ENCODE measurements at regions not wholly inside any gene's neighbourhood (a gene's known extent, or its start where the extent isn't known, plus 50 kb on each side); places are given as distances from the start of the nearest gene placed in this dataset.

GRCh38 chr7:381211-382042, 91.5 kb downstream of the FOXL3 start:
- DNase-seq (ENCODE audit: low read depth in 2 of 2, low spot score in 1 of 2): peak; percentile 23 to 31

- DNase-seq (ENCODE audit: low read depth in 2 of 2, low spot score in 1 of 2): no peak
These were observed 92.1 kb downstream of the FOXL3 start for GRCh38 chr7:382043-382400.

GRCh38 chr7:386385-386784, 96.4 kb downstream of the FOXL3 start:
- DNase-seq (ENCODE audit: low read depth in 2 of 2, low spot score in 1 of 2): no peak

- no peak for DNase-seq (ENCODE audit: low read depth in 2 of 2, low spot score in 1 of 2)
These were observed 97.4 kb downstream of the FOXL3 start for GRCh38 chr7:387132-388022.

- no peak for DNase-seq (ENCODE audit: low read depth in 2 of 2, low spot score in 1 of 2)
These were observed 98.3 kb downstream of the FOXL3 start for GRCh38 chr7:388023-388960.

GRCh38 chr7:388961-389701, 99.2 kb downstream of the FOXL3 start:
- DNase-seq (ENCODE audit: low read depth in 2 of 2, low spot score in 1 of 2): no peak

GRCh38 chr7:389911-390601, 100.1 kb downstream of the FOXL3 start:
- DNase-seq (ENCODE audit: low read depth in 2 of 2, low spot score in 1 of 2): no peak

- DNase-seq (ENCODE audit: low read depth in 2 of 2, low spot score in 1 of 2): no peak
These were observed 100.9 kb downstream of the FOXL3 start for GRCh38 chr7:390761-391410.

GRCh38 chr7:391411-391951, 101.5 kb downstream of the FOXL3 start:
- DNase-seq (ENCODE audit: low read depth in 2 of 2, low spot score in 1 of 2): no peak

- no peak for DNase-seq (ENCODE audit: low read depth in 2 of 2, low spot score in 1 of 2)
These were observed 102.1 kb downstream of the FOXL3 start for GRCh38 chr7:391961-392524.

GRCh38 chr7:392822-393221, 102.9 kb downstream of the FOXL3 start:
- no peak for DNase-seq (ENCODE audit: low read depth in 2 of 2, low spot score in 1 of 2)

- no peak for DNase-seq (ENCODE audit: low read depth in 2 of 2, low spot score in 1 of 2)
These were observed 105.7 kb downstream of the FOXL3 start for GRCh38 chr7:395643-396042.

- DNase-seq (ENCODE audit: low read depth in 2 of 2, low spot score in 1 of 2): no peak
These were observed 108.9 kb downstream of the FOXL3 start for GRCh38 chr7:398888-399287.

GRCh38 chr7:400901-401485, 111.0 kb downstream of the FOXL3 start:
- DNase-seq (ENCODE audit: low read depth in 2 of 2, low spot score in 1 of 2): no peak

GRCh38 chr7:401495-401894, 111.5 kb downstream of the FOXL3 start:
- no peak for DNase-seq (ENCODE audit: low read depth in 2 of 2, low spot score in 1 of 2)

GRCh38 chr7:404812-405488, 114.7 kb downstream of the PDGFA start:
- no peak for DNase-seq (ENCODE audit: low read depth in 2 of 2, low spot score in 1 of 2)

GRCh38 chr7:405489-406211, 114.0 kb downstream of the PDGFA start:
- no peak for DNase-seq (ENCODE audit: low read depth in 2 of 2, low spot score in 1 of 2)
